H1 (cell line): ENCODE measurements at regions not wholly inside any gene's neighbourhood (a gene's known extent, or its start where the extent isn't known, plus 50 kb on each side); places are given as distances from the start of the nearest gene placed in this dataset.

Experiments
- CTCF ChIA-PET: fragments of 300-600 bp; sonication (Branson Sonifier 250); formaldehyde crosslinking; loops from one replicate; lab custom pipeline; 2021; ENCODE audit not compliant: partially characterized antibody; lab: Charles Lee
- POLR2A ChIA-PET: fragments of 300-600 bp; sonication (Branson Sonifier 250); formaldehyde crosslinking; loops from one replicate; lab custom pipeline; 2021; ENCODE audit warnings: inconsistent platforms; ENCODE audit not compliant: partially characterized antibody; lab: Charles Lee
- DNase-seq, 2 experiments: peaks; one replicate each; pipeline versions ENCODE4 v3.0.0 to v3.0.0-alpha.2; 2010 to 2022; ENCODE audit warnings: low spot score in 2 of 2, low read depth in 1 of 2, mixed read lengths in 1 of 2
- FAIRE-seq: peaks from 2 replicates; lab custom pipeline; 2011; peaks lifted over from hg19 to GRCh38; lab: Jason Lieb, UNC
- H2AFZ ChIP-seq: 2 replicates; pipeline ENCODE4 v1.8.1; 2012; ENCODE audit warnings: low read length, inconsistent platforms
- H2AK5ac ChIP-seq: 2 replicates; pipeline ENCODE4 v1.6.1; 2013; ENCODE audit warnings: low read depth, low read length
- H2BK120ac ChIP-seq: replicated peaks from 2 replicates; pipeline ENCODE3; 2013; ENCODE audit warnings: low read depth, low read length, inconsistent platforms
- H2BK12ac ChIP-seq: 2 replicates; pipeline ENCODE4 v1.6.1; 2013; ENCODE audit warnings: low read depth, low read length
- H2BK15ac ChIP-seq: 2 replicates; pipeline ENCODE4 v1.6.1; 2013; ENCODE audit warnings: low read length
- H2BK20ac ChIP-seq: 2 replicates; pipeline ENCODE4 v1.6.1; 2013; ENCODE audit warnings: low read length
- H2BK5ac ChIP-seq: 2 replicates; pipeline ENCODE4 v1.6.1; 2013; ENCODE audit warnings: low read depth, low read length
- H3K14ac ChIP-seq: 2 replicates; pipeline ENCODE4 v1.6.1; 2013; ENCODE audit warnings: inconsistent platforms; ENCODE audit not compliant: insufficient read length
- H3K18ac ChIP-seq: 2 replicates; pipeline ENCODE4 v1.6.1; 2013; ENCODE audit warnings: low read length; ENCODE audit errors: extremely low read depth
- H3K23ac ChIP-seq: 2 replicates; pipeline ENCODE4 v1.6.1; 2013; ENCODE audit warnings: inconsistent platforms; ENCODE audit not compliant: insufficient read length
- H3K23me2 ChIP-seq: 2 replicates; pipeline ENCODE4 v1.6.1; 2013; ENCODE audit warnings: low read depth, low read length
- H3K27ac ChIP-seq: 2 replicates; pipeline ENCODE4 v1.6.1; 2011; ENCODE audit warnings: low read depth, low read length, inconsistent platforms
- H3K27me3 ChIP-seq, 4 experiments: replicated peaks in 1 of 4; 1 replicate in 1 of 4; 2 replicates in 3 of 4; pipeline versions ENCODE4 v1.6.1 to v1.8.1; 2011 to 2013; ENCODE audit warnings: low read length in 3 of 4, mild to moderate bottlenecking in 3 of 4, inconsistent platforms in 2 of 4, mixed read lengths in 2 of 4, moderate library complexity in 1 of 4; ENCODE audit not compliant: control insufficient read depth in 3 of 4, insufficient read depth in 3 of 4; ENCODE audit errors: extremely low read depth in 1 of 4
- H3K36me3 ChIP-seq, 4 experiments: 2 replicates each; pipeline versions ENCODE4 v1.6.1 to v1.8.1; 2011 to 2013; ENCODE audit warnings: mild to moderate bottlenecking in 4 of 4, low read length in 3 of 4, moderate library complexity in 2 of 4, control low read depth in 1 of 4, inconsistent platforms in 1 of 4; ENCODE audit not compliant: insufficient read depth in 4 of 4, control insufficient read depth in 2 of 4
- H3K4ac ChIP-seq: replicated peaks from 2 replicates; pipeline ENCODE3; 2013; ENCODE audit warnings: low read length, low read depth, mixed read lengths, inconsistent platforms; ENCODE audit not compliant: insufficient read length
- H3K4me1 ChIP-seq, 4 experiments: replicated peaks in 1 of 4; 1 replicate in 1 of 4; 2 replicates in 3 of 4; pipeline versions ENCODE4 v1.6.1 to v1.8.1; 2011 to 2013; ENCODE audit warnings: low read length in 3 of 4, inconsistent platforms in 2 of 4, mixed read lengths in 1 of 4; ENCODE audit not compliant: insufficient read depth in 4 of 4, control insufficient read depth in 3 of 4
- H3K4me2 ChIP-seq, 2 experiments: 2 replicates each; pipeline versions ENCODE4 v1.6.1 to v1.8.1; 2011 to 2013; ENCODE audit warnings: low read depth in 2 of 2, low read length in 2 of 2, control low read depth in 1 of 2, inconsistent platforms in 1 of 2, mild to moderate bottlenecking in 1 of 2; ENCODE audit not compliant: insufficient read depth in 1 of 2
- H3K4me3 ChIP-seq, 4 experiments: fragments of 200-600, 300-600 bp in 1 of 4; sonication (generic), shearing (Covaris generic), sonication (Bioruptor Twin) in 1 of 4; 2 replicates each; pipeline versions ENCODE4 v1.5.1 to v1.8.1; 2011 to 2016; ENCODE audit warnings: low read length in 4 of 4, low read depth in 3 of 4, control low read depth in 2 of 4, inconsistent platforms in 2 of 4, mild to moderate bottlenecking in 2 of 4, mixed read lengths in 1 of 4, moderate library complexity in 1 of 4; ENCODE audit not compliant: insufficient read depth in 2 of 4; ENCODE audit errors: extremely low read depth in 1 of 4
- H3K56ac ChIP-seq: replicated peaks from 2 replicates; pipeline ENCODE3; 2013; ENCODE audit warnings: low read depth, mild to moderate bottlenecking, mixed read lengths, low read length, inconsistent platforms; ENCODE audit not compliant: insufficient read length
- H3K79me1 ChIP-seq: 2 replicates; pipeline ENCODE4 v1.6.1; 2013; ENCODE audit warnings: low read depth, low read length, control low read depth
- H3K79me2 ChIP-seq, 2 experiments: 2 replicates each; pipeline versions ENCODE4 v1.6.1 to v1.8.1; 2012 to 2013; ENCODE audit warnings: low read length in 2 of 2, mild to moderate bottlenecking in 2 of 2, inconsistent platforms in 1 of 2; ENCODE audit not compliant: insufficient read depth in 2 of 2, control insufficient read depth in 1 of 2
- H3K9ac ChIP-seq, 4 experiments: replicated peaks in 1 of 4; 1 replicate in 1 of 4; 2 replicates in 3 of 4; pipeline versions ENCODE4 v1.6.1 to v1.8.1; 2011 to 2013; ENCODE audit warnings: low read depth in 3 of 4, low read length in 3 of 4, control low read depth in 2 of 4, mild to moderate bottlenecking in 2 of 4, moderate library complexity in 2 of 4, inconsistent platforms in 1 of 4; ENCODE audit errors: extremely low read depth in 1 of 4
- H3K9me3 ChIP-seq, 2 experiments: 2 replicates each; pipeline versions ENCODE4 v1.6.1 to v1.8.1; 2012 to 2013; ENCODE audit warnings: mild to moderate bottlenecking in 2 of 2, moderate library complexity in 2 of 2, control low read depth in 1 of 2, inconsistent platforms in 1 of 2, low read depth in 1 of 2, low read length in 1 of 2, mixed read lengths in 1 of 2; ENCODE audit not compliant: insufficient read depth in 2 of 2
- H4K20me1 ChIP-seq, 2 experiments: replicated peaks in 1 of 2; 2 replicates each; pipeline versions ENCODE3 to v1.8.1; 2011 to 2013; ENCODE audit warnings: inconsistent platforms in 2 of 2, low read length in 2 of 2, mild to moderate bottlenecking in 1 of 2; ENCODE audit not compliant: insufficient read depth in 2 of 2, control insufficient read depth in 1 of 2
- H4K5ac ChIP-seq: 2 replicates; pipeline ENCODE4 v1.6.1; 2013; ENCODE audit warnings: low read length, low read depth, mixed read lengths, inconsistent platforms; ENCODE audit not compliant: insufficient read length
- H4K8ac ChIP-seq: 2 replicates; pipeline ENCODE4 v1.8.0; 2013; ENCODE audit warnings: mild to moderate bottlenecking, moderate library complexity, low read length, inconsistent platforms; ENCODE audit not compliant: insufficient read depth; ENCODE audit errors: extremely low read depth
- H4K91ac ChIP-seq: replicated peaks from 2 replicates; pipeline ENCODE3; 2013; ENCODE audit warnings: low read length, mixed read lengths, inconsistent platforms; ENCODE audit not compliant: insufficient read length
- BACH1 ChIP-seq: IDR thresholded peaks from 2 replicates; pipeline ENCODE4 v1.6.1; 2012; ENCODE audit warnings: low read length, improper control_type of control experiment
- BCL11A ChIP-seq, 2 experiments: IDR thresholded peaks; one replicate each; pipeline ENCODE4 v1.6.1; 2011; ENCODE audit warnings: low read depth in 2 of 2, low read length in 2 of 2, mild to moderate bottlenecking in 2 of 2
- BRCA1 ChIP-seq: IDR thresholded peaks from 2 replicates; pipeline ENCODE4 v1.6.1; 2012; ENCODE audit warnings: low read depth, low read length, improper control_type of control experiment
- CBX8 ChIP-seq: fragments of 300-800, 300-1000 bp; sonication (generic); IDR thresholded peaks from 2 replicates; pipeline ENCODE4 v1.7.1; 2016; ENCODE audit warnings: low read depth, low read length, borderline replicate concordance
- MAFK ChIP-seq: IDR thresholded peaks from 2 replicates; pipeline ENCODE4 v1.6.1; 2012; ENCODE audit warnings: low read depth, mild to moderate bottlenecking, improper control_type of control experiment, low read length
- RFX5 ChIP-seq: IDR thresholded peaks from 2 replicates; pipeline ENCODE4 v1.6.1; 2011; ENCODE audit warnings: low read depth, low read length, improper control_type of control experiment, borderline replicate concordance
- RXRA ChIP-seq: IDR thresholded peaks from 2 replicates; pipeline ENCODE4 v1.6.1; 2011; ENCODE audit warnings: low read depth, mild to moderate bottlenecking, low read length, moderate library complexity; ENCODE audit not compliant: insufficient read depth
- SP2 ChIP-seq: IDR thresholded peaks from 2 replicates; pipeline ENCODE4 v1.6.1; 2012; ENCODE audit warnings: mild to moderate bottlenecking, low read length, inconsistent platforms
- YY1 ChIP-seq: IDR thresholded peaks from 2 replicates; pipeline ENCODE4 v1.6.1; 2011; ENCODE audit warnings: low read depth, mild to moderate bottlenecking, low read length
- WGBS, 2 experiments: shearing (Covaris generic) in 1 of 2; methylation state at CpG; one replicate each; pipeline versions ENCODE4 v1.1.6 to v1.1.7; 2013 to 2015; ENCODE audit warnings: low lambda C conversion rate in 2 of 2, mixed read lengths in 2 of 2, inconsistent platforms in 1 of 2, low coverage in 1 of 2, missing lambda C conversion rate in 1 of 2; ENCODE audit not compliant: insufficient replicate concordance in 2 of 2, insufficient coverage in 1 of 2, insufficient read length in 1 of 2; ENCODE audit errors: extremely low coverage in 1 of 2, missing lambda C conversion rate in 1 of 2; 5-methylcytosine and 5-hydroxymethylcytosine counted together
- TF ChIP-seq, protein P1 (sequence below): IDR thresholded peaks from 2 replicates; pipeline ENCODE4 v1.6.1; 2012; ENCODE audit warnings: inconsistent platforms
- TF ChIP-seq, protein P2 (sequence below): IDR thresholded peaks from 2 replicates; pipeline ENCODE4 v1.6.1; 2011; ENCODE audit warnings: low read depth, mild to moderate bottlenecking, low read length; ENCODE audit not compliant: insufficient read depth
- TF ChIP-seq, protein P3 (sequence below): IDR thresholded peaks from 2 replicates; pipeline ENCODE4 v1.6.1; 2011; ENCODE audit warnings: low read length, improper control_type of control experiment

DNA sequence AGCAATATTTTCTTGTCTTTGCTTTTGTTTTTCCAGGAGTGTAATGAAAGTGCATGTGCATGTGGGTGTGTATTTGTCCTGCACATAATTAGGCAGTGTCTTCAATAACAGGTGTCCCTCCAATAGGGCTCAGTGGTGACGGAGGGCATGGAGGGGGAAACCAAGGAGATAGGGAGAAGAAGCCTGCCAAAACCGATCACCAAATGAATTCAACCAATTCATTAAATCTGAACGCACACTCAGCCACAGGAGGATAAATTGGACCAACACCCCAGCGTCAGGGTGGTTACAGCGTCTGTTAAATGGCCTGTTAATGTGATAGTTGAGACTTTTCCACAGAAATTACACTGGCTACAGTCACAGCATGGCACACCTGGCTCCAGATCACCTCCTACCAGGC, 527.6 kb downstream of the CD83 start:
- no peak overlapping the region for H3K27ac ChIP-seq
- H2AFZ ChIP-seq: no peak overlapping the region
- H2BK120ac ChIP-seq: no peak overlapping the region
- no peak overlapping the region for H3K9ac ChIP-seq
- H3K27me3 ChIP-seq: peaks cover 0 to 2% (median 0%) of the 10 kb centered on the region in 4 experiments; a peak in 1 of 7 replicates
- H3K14ac ChIP-seq: no peak overlapping the region
- no peaks in the 10 kb centered on the region for H3K36me3 ChIP-seq
- H3K18ac ChIP-seq: peak overlapping the region; percentile 13; the same call in 1 of the 2 replicates
- H4K5ac ChIP-seq: no peak overlapping the region
- POLR2A ChIA-PET: interaction anchor here (1.2 kb wide), 1 partner anchor 12 kb away, joined by 3 read pairs; no protein-coding TSS in a partner anchor
- CTCF ChIA-PET: no interaction called here
- H2AK5ac ChIP-seq: 0 out of 2 replicates have a peak overlapping the region, but pooled peaks have one; percentile 30
- no peak overlapping the region for H3K4me3 ChIP-seq
- no peaks in the 10 kb centered on the region for H3K9me3 ChIP-seq
- H4K91ac ChIP-seq: no peak overlapping the region
- H3K4me1 ChIP-seq: peaks cover 13 to 21% (median 14%) of the 10 kb centered on the region in 4 experiments
- no peaks in the 10 kb centered on the region; the same call in 1 of the 2 replicates for H3K79me1 ChIP-seq
- DNase-seq (no peak), FAIRE-seq (no peak)
- H3K23me2 ChIP-seq: peaks cover 2% of the 10 kb centered on the region; the same call in 1 of the 2 replicates
- H2BK12ac ChIP-seq: peak overlapping the region; percentile 11; the same call in 1 of the 2 replicates
- no peaks in the 10 kb centered on the region for H3K79me2 ChIP-seq
- H3K4me2 ChIP-seq: no peak overlapping the region
- no peaks in the 10 kb centered on the region for H4K20me1 ChIP-seq
- H3K4ac ChIP-seq: no peak overlapping the region
- H2BK15ac ChIP-seq: no peak overlapping the region
- no peak overlapping the region for H3K23ac ChIP-seq
- no peak overlapping the region for H2BK5ac ChIP-seq
- no peak overlapping the region for H2BK20ac ChIP-seq
- H3K56ac ChIP-seq: no peak overlapping the region
- whole genome bisulfite sequencing, 2 experiments: 78% methylated on average over 5 of the region's 5 CpGs; no CpG with 5 or more reads in 1 of the 2 experiments
- H4K8ac ChIP-seq: no peak overlapping the region
- TF ChIP-seq MAFK (no peak), BACH1 (no peak), RXRA (no peak), BRCA1 (no peak), BCL11A (IDR thresholded peaks at IDR 0.05; ENCODE audit: low read depth in 2 of 2, low read length in 2 of 2) (no peak), YY1 (no peak), SP2 (no peak), CBX8 (no peak), RFX5 (no peak)
- TF ChIP-seq, protein P1, sequence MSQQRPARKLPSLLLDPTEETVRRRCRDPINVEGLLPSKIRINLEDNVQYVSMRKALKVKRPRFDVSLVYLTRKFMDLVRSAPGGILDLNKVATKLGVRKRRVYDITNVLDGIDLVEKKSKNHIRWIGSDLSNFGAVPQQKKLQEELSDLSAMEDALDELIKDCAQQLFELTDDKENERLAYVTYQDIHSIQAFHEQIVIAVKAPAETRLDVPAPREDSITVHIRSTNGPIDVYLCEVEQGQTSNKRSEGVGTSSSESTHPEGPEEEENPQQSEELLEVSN: no peak
- TF ChIP-seq, protein P2, sequence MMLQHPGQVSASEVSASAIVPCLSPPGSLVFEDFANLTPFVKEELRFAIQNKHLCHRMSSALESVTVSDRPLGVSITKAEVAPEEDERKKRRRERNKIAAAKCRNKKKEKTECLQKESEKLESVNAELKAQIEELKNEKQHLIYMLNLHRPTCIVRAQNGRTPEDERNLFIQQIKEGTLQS: no peak
- TF ChIP-seq, protein P3, sequence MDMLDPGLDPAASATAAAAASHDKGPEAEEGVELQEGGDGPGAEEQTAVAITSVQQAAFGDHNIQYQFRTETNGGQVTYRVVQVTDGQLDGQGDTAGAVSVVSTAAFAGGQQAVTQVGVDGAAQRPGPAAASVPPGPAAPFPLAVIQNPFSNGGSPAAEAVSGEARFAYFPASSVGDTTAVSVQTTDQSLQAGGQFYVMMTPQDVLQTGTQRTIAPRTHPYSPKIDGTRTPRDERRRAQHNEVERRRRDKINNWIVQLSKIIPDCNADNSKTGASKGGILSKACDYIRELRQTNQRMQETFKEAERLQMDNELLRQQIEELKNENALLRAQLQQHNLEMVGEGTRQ: no peak
